HepG2 (cell line): ENCODE measurements at regions not wholly inside any gene's neighbourhood (a gene's known extent, or its start where the extent isn't known, plus 50 kb on each side); places are given as distances from the start of the nearest gene placed in this dataset.

Source experiments
- ATAC-seq: fragments of 200-7000 bp; cut with Tn5 transposase; 3 replicates; pipeline ENCODE4 v1.9.1; 2020; ENCODE audit warnings: mild to moderate bottlenecking, moderate library complexity
- BruUV-seq: library from RNA; stranded (reverse); fragments of 400-500 nt; replicated peaks from 2 replicates; lab custom pipeline; 2021; lab: Mats Ljungman, UMichigan
- CTCF ChIA-PET: fragments of 300-600 bp; formaldehyde crosslinking; extraction: SDS; loops from one replicate; lab custom pipeline; 2021; ENCODE audit warnings: low total read pairs, inconsistent platforms, low intra/inter-chr PET ratio; lab: Yijun Ruan, JAX
- POLR2A ChIA-PET: fragments of 350-600 bp; sonication (Branson Sonifier 250); formaldehyde crosslinking; loops from one replicate; lab custom pipeline; 2020; ENCODE audit warnings: antibody characterized with exemption, inconsistent platforms; lab: Yijun Ruan, JAX
- DNase-seq: peaks from one replicate; pipeline ENCODE4 v3.0.0-alpha.2; 2015; ENCODE audit warnings: low spot score
- FAIRE-seq: peaks from 3 replicates; lab custom pipeline; 2011; peaks lifted over from hg19 to GRCh38; lab: Jason Lieb, UNC
- H2AFZ ChIP-seq: one replicate; pipeline ENCODE4 v1.6.1; 2011; ENCODE audit warnings: low read length, inconsistent platforms
- H3K27ac ChIP-seq: fragments of 300-600 bp; 3 replicates; pipeline ENCODE4 v1.8.0; 2011; ENCODE audit warnings: mixed run types, mild to moderate bottlenecking, mixed read lengths, low read length, inconsistent platforms; ENCODE audit not compliant: insufficient read depth; ENCODE audit errors: extremely low read length
- H3K27me3 ChIP-seq, 2 experiments: fragments of 200-600 bp in 1 of 2; 2 replicates in 1 of 2; 3 replicates in 1 of 2; pipeline versions ENCODE4 v1.6.0 to v1.8.0; 2011; ENCODE audit warnings: low read length in 2 of 2, mild to moderate bottlenecking in 2 of 2, moderate library complexity in 2 of 2, inconsistent platforms in 1 of 2; ENCODE audit not compliant: insufficient read depth in 2 of 2, control insufficient read depth in 1 of 2
- H3K36me3 ChIP-seq, 2 experiments: fragments of 200-600 bp in 1 of 2; replicated peaks in 1 of 2; 2 replicates in 1 of 2; 3 replicates in 1 of 2; pipeline versions ENCODE4 v1.5.1 to v1.8.0; 2011; ENCODE audit warnings: low read length in 2 of 2, inconsistent platforms in 1 of 2; ENCODE audit not compliant: insufficient read depth in 2 of 2, control insufficient read depth in 1 of 2
- H3K4me1 ChIP-seq: 2 replicates; pipeline ENCODE4 v1.5.1; 2012; ENCODE audit warnings: low read length, inconsistent platforms; ENCODE audit not compliant: insufficient read depth
- H3K4me2 ChIP-seq: 2 replicates; pipeline ENCODE4 v1.6.0; 2011; ENCODE audit warnings: low read depth, low read length, inconsistent platforms
- H3K4me3 ChIP-seq, 3 experiments: fragments of 200-600 bp in 1 of 3; sonication (generic), shearing (Covaris generic) in 1 of 3; replicated peaks in 1 of 3; 2 replicates each; pipeline ENCODE4 v1.5.1; 2011 to 2016; ENCODE audit warnings: low read length in 3 of 3, inconsistent platforms in 2 of 3, low read depth in 2 of 3, mild to moderate bottlenecking in 2 of 3, control low read depth in 1 of 3, mixed read lengths in 1 of 3; ENCODE audit not compliant: insufficient read depth in 1 of 3
- H3K79me2 ChIP-seq: one replicate; pipeline ENCODE4 v1.6.1; 2011; ENCODE audit warnings: low read length, inconsistent platforms; ENCODE audit not compliant: insufficient read depth
- H3K9ac ChIP-seq: 2 replicates; pipeline ENCODE4 v1.6.0; 2011; ENCODE audit warnings: mild to moderate bottlenecking, low read depth, low read length, inconsistent platforms; ENCODE audit not compliant: insufficient read depth
- H3K9me3 ChIP-seq: 2 replicates; pipeline ENCODE4 v1.5.1; 2012; ENCODE audit warnings: mild to moderate bottlenecking, low read length
- H4K20me1 ChIP-seq: 2 replicates; pipeline ENCODE4 v1.6.0; 2011; ENCODE audit warnings: inconsistent platforms, mild to moderate bottlenecking, low read length, moderate library complexity; ENCODE audit not compliant: insufficient read depth
- MTA1 ChIP-seq: sonication (generic); formaldehyde crosslinking; IDR thresholded peaks from 2 replicates; pipeline ENCODE4 v1.4.0; 2020; ENCODE audit warnings: missing genetic modification reagents, mild to moderate bottlenecking, borderline replicate concordance
- NFE2L1 ChIP-seq: sonication (generic); formaldehyde crosslinking; IDR thresholded peaks from 2 replicates; pipeline ENCODE4 v1.4.0; 2020; ENCODE audit warnings: missing genetic modification reagents, mild to moderate bottlenecking, borderline replicate concordance
- RARA ChIP-seq: IDR thresholded peaks from 2 replicates; pipeline ENCODE4 v1.6.1; 2016; ENCODE audit warnings: missing genetic modification reagents, missing compliant biosample characterization
- TOE1 ChIP-seq: sonication (generic); formaldehyde crosslinking; IDR thresholded peaks from 2 replicates; pipeline ENCODE4 v1.4.0; 2020; ENCODE audit warnings: mild to moderate bottlenecking, missing genetic modification reagents
- ZFP36 ChIP-seq: fragments of 150-350 bp; IDR thresholded peaks from 2 replicates; pipeline ENCODE4 v1.6.1; 2018; ENCODE audit warnings: borderline replicate concordance, low read length, low read depth; ENCODE audit not compliant: partially characterized antibody
- ZNF18 ChIP-seq: sonication (generic); formaldehyde crosslinking; IDR thresholded peaks from 2 replicates; pipeline ENCODE4 v1.8.0; 2022; ENCODE audit warnings: mild to moderate bottlenecking, missing genetic modification reagents; ENCODE audit not compliant: insufficient replicate concordance
- ZNF275 ChIP-seq: sonication (generic); formaldehyde crosslinking; IDR thresholded peaks from 2 replicates; pipeline ENCODE4 v1.8.0; 2022; ENCODE audit warnings: missing genetic modification reagents, mild to moderate bottlenecking, inconsistent platforms, borderline replicate concordance
- ZNF333 ChIP-seq: sonication (generic); formaldehyde crosslinking; IDR thresholded peaks from 2 replicates; pipeline ENCODE4 v1.4.0; 2020; ENCODE audit warnings: mild to moderate bottlenecking, missing genetic modification reagents, borderline replicate concordance
- ZNF335 ChIP-seq: sonication (generic); formaldehyde crosslinking; IDR thresholded peaks from 2 replicates; pipeline ENCODE4 v1.4.0; 2020; ENCODE audit warnings: missing genetic modification reagents
- ZNF468 ChIP-seq: sonication (generic); formaldehyde crosslinking; IDR thresholded peaks from 2 replicates; pipeline ENCODE4 v1.8.0; 2022; ENCODE audit warnings: mild to moderate bottlenecking, moderate library complexity, missing genetic modification reagents
- ZNF501 ChIP-seq: sonication (generic); formaldehyde crosslinking; IDR thresholded peaks from 2 replicates; pipeline ENCODE4 v1.5.1; 2020; ENCODE audit warnings: mild to moderate bottlenecking, moderate library complexity, missing genetic modification reagents
- ZNF567 ChIP-seq: sonication (generic); formaldehyde crosslinking; IDR thresholded peaks from 2 replicates; pipeline ENCODE4 v1.8.1; 2023; ENCODE audit warnings: mild to moderate bottlenecking, missing genetic modification reagents, borderline replicate concordance
- ZNF761 ChIP-seq: sonication (generic); formaldehyde crosslinking; conservative IDR thresholded peaks from 2 replicates; pipeline ENCODE4 v1.4.0; 2020; ENCODE audit warnings: mild to moderate bottlenecking, missing genetic modification reagents
- WGBS: methylation state at CpG from one replicate; pipeline ENCODE4 v1.1.6; 2017; ENCODE audit warnings: low lambda C conversion rate; 5-methylcytosine and 5-hydroxymethylcytosine counted together
- in situ Hi-C: cut with HindIII; loops from 2 replicates; pipeline ENCODE4 v1.10.0; 2017; ENCODE audit warnings: low pct_unique_long_range_greater_than_20kb; ENCODE audit not compliant: extremely low pct_ligation_motif_present
- intact Hi-C: fragments of 100-400 bp; cut with micrococcal nuclease; formaldehyde crosslinking; loops from one replicate; pipeline ENCODE4 v1.10.0; 2022; ENCODE audit not compliant: unreplicated experiment

GRCh38 chr2:58680755-58681310 lies 439.7 kb upstream of the FANCL start:
- Histone ChIP-seq H3K27me3 (no peaks in the 10 kb centered on the region), H3K4me1 (no peaks in the 10 kb centered on the region), H3K36me3 (no peaks in the 10 kb centered on the region), H2AFZ (no peak overlapping the region), H3K4me3 (no peak overlapping the region), H3K9me3 (no peaks in the 10 kb centered on the region), H3K9ac (no peak overlapping the region), H3K79me2 (no peaks in the 10 kb centered on the region), H3K4me2 (no peak overlapping the region), H3K27ac (no peak overlapping the region), H4K20me1 (no peaks in the 10 kb centered on the region)
- FAIRE-seq = no peak
- TF ChIP-seq ZNF567 (no peak), RARA (no peak), NFE2L1 (no peak), MTA1 (no peak), ZNF333 (CRISPR knock-in tag) (no peak), ZNF761 (CRISPR knock-in tag) (no peak), ZFP36 (no peak), ZNF501 (CRISPR knock-in tag) (no peak), ZNF335 (no peak), ZNF275 (CRISPR knock-in tag) (no peak), TOE1 (CRISPR knock-in tag) (no peak), ZNF468 (CRISPR knock-in tag) (no peak), ZNF18 (CRISPR knock-in tag) (no peak)
- POLR2A ChIA-PET = no interaction called here
- CTCF ChIA-PET = no interaction called here
- no TSS peak for BruUV-seq
- no peak for ATAC-seq
- 38% methylated on average over 1 of the region's 1 CpG for WGBS
- intact Hi-C loops (loop anchor here (1.0 kb wide), 1 partner anchor 110 kb away; no protein-coding TSS in a partner anchor), in situ Hi-C loops (no loop called here)
- no peak for DNase-seq
